A549 (cell line): ENCODE measurements at regions not wholly inside any gene's neighbourhood (a gene's known extent, or its start where the extent isn't known, plus 50 kb on each side); places are given as distances from the start of the nearest gene placed in this dataset.

Experiments
- CTCF ChIP-seq: fragments of >200 bp; sonication (Bioruptor Twin); formaldehyde crosslinking; IDR thresholded peaks from 3 replicates; pipeline ENCODE4 v1.5.1; 2016
- EP300 ChIP-seq, 2 experiments: fragments of >200 bp; sonication (Bioruptor Twin); formaldehyde crosslinking; IDR thresholded peaks; 2 replicates in 1 of 2; 3 replicates in 1 of 2; pipeline ENCODE4 v1.6.1; 2016 to 2017
- FOSB ChIP-seq: fragments of 250-450 bp; sonication (Bioruptor Pico); IDR thresholded peaks from 2 replicates; pipeline ENCODE4 v1.5.0; 2020; ENCODE audit warnings: mild to moderate bottlenecking, moderate library complexity
- FOXS1 ChIP-seq: fragments of 250-450 bp; sonication (Bioruptor Pico); IDR thresholded peaks from 2 replicates; pipeline ENCODE4 v1.5.0; 2020; ENCODE audit warnings: mild to moderate bottlenecking, moderate library complexity
- HMGXB4 ChIP-seq: fragments of 250-450 bp; sonication (Bioruptor Pico); IDR thresholded peaks from 2 replicates; pipeline ENCODE4 v1.5.0; 2021; ENCODE audit warnings: mild to moderate bottlenecking, moderate library complexity, borderline replicate concordance
- RAD21 ChIP-seq, 2 experiments: fragments of >200 bp in 1 of 2; sonication (Bioruptor Twin) in 1 of 2; formaldehyde crosslinking in 1 of 2; IDR thresholded peaks in 1 of 2; conservative IDR thresholded peaks in 1 of 2; 2 replicates in 1 of 2; 3 replicates in 1 of 2; pipeline ENCODE4 v1.6.1; 2012 to 2018; ENCODE audit warnings: inconsistent platforms in 1 of 2
- USF2 ChIP-seq: fragments of 450-650 bp; IDR thresholded peaks from 2 replicates; pipeline ENCODE4 v1.6.1; 2014; ENCODE audit warnings: antibody characterized with exemption

- TF ChIP-seq RAD21 (conservative IDR thresholded peaks at IDR 0.05 in 1 of 2, IDR thresholded peaks at IDR 0.05 in 1 of 2) (no peak), CTCF (no peak), EP300 (IDR thresholded peaks at IDR 0.05) (no peak), HMGXB4 (CRISPR knock-in tag) (no peak), FOSB (CRISPR knock-in tag) (no peak), USF2 (no peak), FOXS1 (CRISPR knock-in tag) (no peak)
These were observed 95.5 kb upstream of the PAX1 start for GRCh38 chr20:21609981-21610380.
